GM18858 (cell line): ENCODE measurements at regions not wholly inside any gene's neighbourhood (a gene's known extent, or its start where the extent isn't known, plus 50 kb on each side); places are given as distances from the start of the nearest gene placed in this dataset.

ENCODE experiments used
- ATAC-seq: cut with Tn5 transposase; IDR thresholded peaks from one replicate; pipeline ENCODE4 v1.9.1; 2021; ENCODE audit not compliant: unreplicated experiment

GRCh38 chr6:105626295-105627158, 223.6 kb upstream of the PREP start:
- no peak for ATAC-seq

GRCh38 chr6:105624021-105624420, 221.1 kb upstream of the PREP start:
- no peak for ATAC-seq

- no peak for ATAC-seq
Measured at GRCh38 chr6:105622226-105622625, 219.3 kb upstream of the PREP start.

- no peak for ATAC-seq
Measured at GRCh38 chr6:105621564-105622175, 218.8 kb upstream of the PREP start.

GRCh38 chr6:105620878-105621277, 218.0 kb upstream of the PREP start:
- no peak for ATAC-seq

GRCh38 chr6:105619971-105620741, 217.3 kb upstream of the PREP start:
- ATAC-seq, result no peak

GRCh38 chr6:105618247-105618646, 215.4 kb upstream of the PREP start:
- ATAC-seq, result no peak

- no peak for ATAC-seq
Measured at GRCh38 chr6:105616521-105616920, 213.6 kb upstream of the PREP start.

- no peak for ATAC-seq
Measured at GRCh38 chr6:105611606-105612005, 208.7 kb upstream of the PREP start.

GRCh38 chr6:105609375-105609991, 206.6 kb upstream of the PREP start:
- no peak for ATAC-seq

- ATAC-seq, result no peak
Measured at GRCh38 chr6:105608711-105609374, 206.0 kb upstream of the PREP start.

GRCh38 chr6:105607636-105608621, 205.0 kb upstream of the PREP start:
- no peak for ATAC-seq

GRCh38 chr6:105606831-105607463, 204.1 kb upstream of the PREP start:
- ATAC-seq, result no peak

GRCh38 chr6:105604587-105604884, 201.7 kb upstream of the PREP start:
- no peak for ATAC-seq

- no peak for ATAC-seq
Measured at GRCh38 chr6:105603788-105604586, 201.1 kb upstream of the PREP start.

GRCh38 chr6:105601541-105602236, 198.8 kb upstream of the PREP start:
- peak; percentile 89 for ATAC-seq

- no peak for ATAC-seq
Measured at GRCh38 chr6:105600336-105601260, 197.7 kb upstream of the PREP start.
